Spleen (tissue), 3 donors: ENCODE measurements at regions not wholly inside any gene's neighbourhood (a gene's known extent, or its start where the extent isn't known, plus 50 kb on each side); places are given as distances from the start of the nearest gene placed in this dataset.

ENCODE experiments used
- POLR2A ChIP-seq, 3 donors: fragments of 450-650 bp; IDR thresholded peaks; one replicate each; pipeline ENCODE4 v1.5.1; 2017; ENCODE audit warnings: antibody characterized with exemption in 3 of 3, mild to moderate bottlenecking in 1 of 3
- POLR2AphosphoS5 ChIP-seq, 3 donors: sonication (generic); formaldehyde crosslinking; IDR thresholded peaks; one replicate each; pipeline ENCODE4 v1.5.1; 2017; ENCODE audit warnings: antibody characterized with exemption in 3 of 3

GRCh38 chr1:208534979-208535378 lies 290.8 kb upstream of the PLXNA2 start:
- TF ChIP-seq POLR2A (IDR thresholded peaks at IDR 0.05) (no peak), POLR2AphosphoS5 (IDR thresholded peaks at IDR 0.05) (no peak)
